Sigmoid colon (tissue), 4 donors: ENCODE measurements at regions not wholly inside any gene's neighbourhood (a gene's known extent, or its start where the extent isn't known, plus 50 kb on each side); places are given as distances from the start of the nearest gene placed in this dataset.
"Not testable (repeated sequence)": the region's sequence is repeated elsewhere in the genome, so short reads cannot be mapped to it uniquely, and the experiment has no call there.

Experiments used
- POLR2A ChIP-seq, 2 donors: fragments of 450-650 bp; IDR thresholded peaks; one replicate each; pipeline ENCODE4 v1.6.1; 2016; ENCODE audit warnings: antibody characterized with exemption in 2 of 2, mild to moderate bottlenecking in 2 of 2, moderate library complexity in 2 of 2
- POLR2AphosphoS5 ChIP-seq, 4 donors: sonication (generic); formaldehyde crosslinking; IDR thresholded peaks; one replicate each; pipeline ENCODE4 v1.6.1; 2017; ENCODE audit warnings: antibody characterized with exemption in 4 of 4
- TF ChIP-seq, protein P1 (sequence below), 4 experiments: fragments of 450-650 bp in 3 of 4; fragments of 200-600 bp in 1 of 4; IDR thresholded peaks; one replicate each; pipeline ENCODE4 v1.5.1; 2016 to 2019; ENCODE audit warnings: antibody characterized with exemption in 4 of 4, mild to moderate bottlenecking in 3 of 4, moderate library complexity in 2 of 4

DNA sequence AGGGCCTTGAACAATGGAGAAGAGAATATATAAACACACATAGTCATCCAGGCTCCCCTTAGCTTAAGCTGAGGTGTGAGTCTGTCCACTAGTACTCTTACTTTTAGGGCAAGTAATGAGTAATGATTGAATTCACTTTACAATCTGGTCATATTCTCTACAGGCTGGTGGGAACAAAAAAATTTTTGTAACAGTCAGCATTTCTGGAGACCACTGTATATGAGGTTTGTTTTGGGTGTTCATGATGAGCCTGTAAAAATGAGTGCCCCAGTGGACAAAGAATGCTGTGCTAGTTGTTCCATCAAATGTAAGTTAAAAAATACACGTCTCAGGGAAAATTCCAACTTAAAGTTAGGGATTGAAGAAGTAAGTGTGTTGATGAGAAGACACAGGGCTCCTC lies 154.0 kb downstream of the ZNF37A start:
- TF ChIP-seq, protein P1, sequence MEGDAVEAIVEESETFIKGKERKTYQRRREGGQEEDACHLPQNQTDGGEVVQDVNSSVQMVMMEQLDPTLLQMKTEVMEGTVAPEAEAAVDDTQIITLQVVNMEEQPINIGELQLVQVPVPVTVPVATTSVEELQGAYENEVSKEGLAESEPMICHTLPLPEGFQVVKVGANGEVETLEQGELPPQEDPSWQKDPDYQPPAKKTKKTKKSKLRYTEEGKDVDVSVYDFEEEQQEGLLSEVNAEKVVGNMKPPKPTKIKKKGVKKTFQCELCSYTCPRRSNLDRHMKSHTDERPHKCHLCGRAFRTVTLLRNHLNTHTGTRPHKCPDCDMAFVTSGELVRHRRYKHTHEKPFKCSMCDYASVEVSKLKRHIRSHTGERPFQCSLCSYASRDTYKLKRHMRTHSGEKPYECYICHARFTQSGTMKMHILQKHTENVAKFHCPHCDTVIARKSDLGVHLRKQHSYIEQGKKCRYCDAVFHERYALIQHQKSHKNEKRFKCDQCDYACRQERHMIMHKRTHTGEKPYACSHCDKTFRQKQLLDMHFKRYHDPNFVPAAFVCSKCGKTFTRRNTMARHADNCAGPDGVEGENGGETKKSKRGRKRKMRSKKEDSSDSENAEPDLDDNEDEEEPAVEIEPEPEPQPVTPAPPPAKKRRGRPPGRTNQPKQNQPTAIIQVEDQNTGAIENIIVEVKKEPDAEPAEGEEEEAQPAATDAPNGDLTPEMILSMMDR (IDR thresholded peaks at IDR 0.05): not testable (repeated sequence)
- TF ChIP-seq POLR2A, POLR2AphosphoS5 (IDR thresholded peaks at IDR 0.05): not testable (repeated sequence)
